GM18499 (cell line): ENCODE measurements at regions not wholly inside any gene's neighbourhood (a gene's known extent, or its start where the extent isn't known, plus 50 kb on each side); places are given as distances from the start of the nearest gene placed in this dataset.

Experiments
- ATAC-seq: cut with Tn5 transposase; IDR thresholded peaks from one replicate; pipeline ENCODE4 v1.9.1; 2021; ENCODE audit warnings: moderate number of reproducible peaks; ENCODE audit not compliant: insufficient read depth, unreplicated experiment

GRCh38 chr14:66092748-66093147, 393.4 kb upstream of the CCDC196 start:
- no peak for ATAC-seq

- no peak for ATAC-seq
Measured at GRCh38 chr14:66094001-66094727, 392.0 kb upstream of the CCDC196 start.

GRCh38 chr14:66099451-66099850, 386.7 kb upstream of the CCDC196 start:
- ATAC-seq: no peak

- peak; percentile 72 for ATAC-seq
Measured at GRCh38 chr14:66099931-66100330, 386.2 kb upstream of the CCDC196 start.

GRCh38 chr14:66101662-66102061, 384.5 kb upstream of the CCDC196 start:
- ATAC-seq: no peak

GRCh38 chr14:66104486-66104885, 381.7 kb upstream of the CCDC196 start:
- ATAC-seq: no peak

GRCh38 chr14:66105815-66106214, 380.4 kb upstream of the CCDC196 start:
- no peak for ATAC-seq

GRCh38 chr14:66109426-66109825, 376.7 kb upstream of the CCDC196 start:
- no peak for ATAC-seq

GRCh38 chr14:66111891-66112290, 374.3 kb upstream of the CCDC196 start:
- no peak for ATAC-seq

GRCh38 chr14:66114071-66114470, 372.1 kb upstream of the CCDC196 start:
- no peak for ATAC-seq

- no peak for ATAC-seq
Measured at GRCh38 chr14:66115740-66116502, 370.2 kb upstream of the CCDC196 start.

GRCh38 chr14:66116732-66117131, 369.4 kb upstream of the CCDC196 start:
- no peak for ATAC-seq

GRCh38 chr14:66117600-66117999, 368.6 kb upstream of the CCDC196 start:
- ATAC-seq: no peak

GRCh38 chr14:66119606-66120231, 366.5 kb upstream of the CCDC196 start:
- ATAC-seq: no peak

- ATAC-seq: no peak
Measured at GRCh38 chr14:66120402-66120801, 365.8 kb upstream of the CCDC196 start.

- ATAC-seq: no peak
Measured at GRCh38 chr14:66121859-66122258, 364.3 kb upstream of the CCDC196 start.

GRCh38 chr14:66129224-66129623, 356.9 kb upstream of the CCDC196 start:
- ATAC-seq: no peak

- no peak for ATAC-seq
Measured at GRCh38 chr14:66131111-66131510, 355.1 kb upstream of the CCDC196 start.

- no peak for ATAC-seq
Measured at GRCh38 chr14:66133666-66134065, 352.5 kb upstream of the CCDC196 start.

GRCh38 chr14:66135831-66136230, 350.3 kb upstream of the CCDC196 start:
- ATAC-seq: no peak

GRCh38 chr14:66137081-66137480, 349.1 kb upstream of the CCDC196 start:
- ATAC-seq: no peak
